NCI-H82 treated with DMSO at 0.1 percent for 48 hours (cell line): ENCODE measurements at regions not wholly inside any gene's neighbourhood (a gene's known extent, or its start where the extent isn't known, plus 50 kb on each side); places are given as distances from the start of the nearest gene placed in this dataset.
"Not testable (repeated sequence)": the region's sequence is repeated elsewhere in the genome, so short reads cannot be mapped to it uniquely, and the experiment has no call there.

Source experiments
- DNase-seq: peaks from one replicate; lab custom pipeline; 2025; ENCODE audit not compliant: unreplicated experiment; lab: John Stamatoyannopoulos, UW

GRCh38 chr6:85983032-85983659, 340.5 kb upstream of the SYNCRIP start:
- DNase-seq: no peak

DNA sequence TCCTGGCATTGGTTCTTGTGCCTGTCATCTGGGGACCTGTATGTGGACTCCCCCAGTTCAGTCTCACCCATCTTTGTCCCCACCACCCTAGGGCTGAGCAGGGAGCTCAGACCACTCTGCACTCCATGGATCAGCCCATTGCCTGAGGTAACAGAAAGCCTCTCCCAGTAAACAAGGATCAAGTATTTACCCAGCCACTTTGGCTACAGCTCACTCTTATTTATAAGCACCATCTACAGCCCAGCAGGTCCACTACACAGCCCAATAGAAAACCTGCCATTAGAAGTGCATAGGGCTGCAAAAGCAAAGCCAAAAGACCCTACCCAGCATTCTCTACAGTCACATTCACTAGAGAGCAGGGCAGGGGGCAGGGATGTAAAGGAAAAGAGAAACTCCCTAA, 335.0 kb upstream of the SYNCRIP start:
- no peak for DNase-seq

DNA sequence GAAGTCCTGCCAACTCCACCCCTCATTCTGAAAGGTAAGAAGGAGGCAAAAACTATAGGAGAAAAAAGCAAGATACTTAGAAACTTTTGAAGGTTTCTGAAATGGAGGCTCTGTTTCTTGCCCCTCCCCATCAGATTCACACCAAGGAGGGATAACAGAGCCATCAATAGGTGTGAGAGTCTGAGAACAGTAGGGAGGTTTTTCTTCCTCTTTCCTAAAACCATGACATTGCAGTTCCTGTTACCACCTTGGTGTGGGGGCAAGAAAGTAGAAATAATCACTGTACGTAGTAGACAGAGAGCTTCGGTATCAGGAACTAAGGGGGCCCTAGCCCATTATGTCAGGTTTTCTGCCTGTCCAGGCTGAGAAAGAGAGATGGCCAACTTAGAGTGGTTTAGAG, 333.3 kb upstream of the SYNCRIP start:
- no peak for DNase-seq

DNA sequence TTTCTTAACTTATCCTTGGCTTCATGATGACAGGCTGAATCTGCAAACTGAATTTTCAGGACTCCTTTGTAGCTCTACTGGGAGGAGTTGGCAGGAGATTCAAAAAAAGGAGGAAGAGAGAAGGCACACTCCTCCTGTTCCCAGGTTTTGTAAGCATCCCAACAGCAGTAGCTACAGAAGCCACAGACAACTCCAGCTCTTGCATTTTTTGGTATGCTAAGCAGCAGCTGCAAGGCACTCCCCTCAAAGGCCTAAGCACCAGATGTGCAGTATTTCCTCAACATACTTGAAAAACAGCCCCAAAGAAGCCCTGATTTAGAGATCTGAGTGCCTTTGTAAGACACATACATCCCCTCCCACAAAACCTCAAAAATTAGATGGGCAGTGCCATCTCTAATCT, 328.6 kb upstream of the SYNCRIP start:
- no peak for DNase-seq

GRCh38 chr6:85966828-85967227, 324.1 kb upstream of the SYNCRIP start:
- no peak for DNase-seq

DNA sequence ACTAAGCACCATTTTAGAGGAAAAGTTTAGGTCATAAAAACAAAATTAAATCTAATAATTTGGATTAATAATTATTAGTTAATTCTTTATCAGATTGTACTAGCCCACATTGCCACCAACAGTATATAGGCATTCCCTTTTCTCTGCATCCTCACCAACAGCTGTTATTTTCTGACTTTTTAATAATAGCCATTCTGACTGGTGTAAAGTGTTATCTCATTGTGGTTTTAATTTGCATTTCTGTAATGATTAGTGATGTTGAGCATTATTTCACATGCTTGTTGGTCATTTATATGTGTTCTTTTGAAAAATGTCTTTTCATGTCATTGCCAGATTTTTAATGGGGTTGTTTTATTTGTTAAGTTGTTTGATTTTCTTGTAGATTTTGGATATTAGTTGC, 319.1 kb upstream of the SYNCRIP start:
- DNase-seq: no peak

DNA sequence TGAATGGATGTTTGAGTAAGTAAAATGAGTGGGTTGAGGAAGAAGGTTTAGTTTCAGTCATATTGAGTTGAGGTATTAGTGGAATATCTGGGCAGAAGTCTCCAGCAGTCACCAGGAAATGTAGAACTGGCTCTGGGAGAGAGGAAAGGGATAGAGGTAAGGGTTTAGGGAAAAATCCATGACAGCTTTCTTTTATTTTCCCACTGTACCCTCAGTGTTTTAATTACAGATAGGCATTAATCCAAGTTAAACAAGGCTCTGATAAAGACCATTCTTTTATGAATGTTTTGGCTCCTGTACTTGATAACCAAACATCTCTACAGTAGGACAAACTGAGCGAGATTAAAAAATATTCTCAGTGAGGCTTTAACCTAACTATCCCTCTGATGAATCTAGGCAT, 318.4 kb upstream of the SYNCRIP start:
- no peak for DNase-seq

DNA sequence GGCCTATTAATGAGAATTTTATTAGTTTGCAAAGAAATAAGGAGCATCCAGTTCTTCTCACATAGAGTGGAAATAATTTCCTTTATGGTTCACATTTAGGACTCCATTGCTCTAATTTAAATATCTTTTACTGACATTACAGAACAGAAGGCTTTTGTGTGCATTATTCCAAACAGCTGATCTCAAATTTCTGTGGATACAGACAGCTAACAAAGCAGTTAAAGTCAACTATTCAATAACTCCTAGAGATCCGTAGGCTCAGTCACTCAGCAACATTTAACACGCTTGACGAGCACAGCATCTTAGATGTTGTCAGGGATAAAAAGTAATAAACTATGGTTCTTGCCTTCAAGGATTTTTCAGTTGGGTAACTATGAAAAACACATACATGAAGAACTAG, 305.8 kb upstream of the SYNCRIP start:
- DNase-seq: no peak

DNA sequence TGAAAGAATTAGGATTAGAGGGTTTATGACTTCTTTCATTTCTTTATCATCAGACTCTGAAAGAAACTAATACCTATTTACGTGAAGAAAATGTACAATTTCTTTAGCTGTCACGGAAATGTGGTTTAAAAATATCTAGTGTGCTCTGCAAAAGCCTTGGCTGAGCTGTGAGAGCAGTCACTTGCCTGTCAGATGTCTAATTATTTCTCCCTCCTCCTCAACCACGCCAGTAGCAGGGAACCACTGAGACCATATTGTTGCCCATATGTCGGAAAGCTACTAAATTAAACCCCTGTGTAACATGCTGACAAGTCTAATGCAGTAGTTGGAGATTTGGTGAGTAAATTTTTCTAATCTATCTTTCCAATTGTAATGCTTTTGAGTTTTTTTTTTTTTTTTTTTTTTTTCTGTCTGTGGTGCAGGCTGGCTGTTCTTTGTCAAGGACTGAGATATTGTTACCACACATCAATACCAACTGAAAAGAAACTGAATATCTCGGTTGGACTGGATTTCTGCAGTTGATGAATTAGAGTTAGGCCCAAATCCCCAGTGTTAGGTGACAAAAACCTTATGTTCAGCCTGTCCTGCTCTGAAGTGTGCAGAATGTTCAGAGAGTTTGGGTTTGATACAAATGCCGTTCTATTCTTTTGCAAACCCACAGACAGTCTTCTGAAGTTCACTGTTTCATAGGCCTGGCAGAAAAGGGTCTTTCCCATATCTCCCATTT, 302.9 kb upstream of the SYNCRIP start:
- peak; percentile 6 for DNase-seq

GRCh38 chr6:85944776-85945175, 302.1 kb upstream of the SYNCRIP start:
- DNase-seq: no peak

- no peak for DNase-seq
Observed at GRCh38 chr6:85942844-85943243, 300.2 kb upstream of the SYNCRIP start.

DNA sequence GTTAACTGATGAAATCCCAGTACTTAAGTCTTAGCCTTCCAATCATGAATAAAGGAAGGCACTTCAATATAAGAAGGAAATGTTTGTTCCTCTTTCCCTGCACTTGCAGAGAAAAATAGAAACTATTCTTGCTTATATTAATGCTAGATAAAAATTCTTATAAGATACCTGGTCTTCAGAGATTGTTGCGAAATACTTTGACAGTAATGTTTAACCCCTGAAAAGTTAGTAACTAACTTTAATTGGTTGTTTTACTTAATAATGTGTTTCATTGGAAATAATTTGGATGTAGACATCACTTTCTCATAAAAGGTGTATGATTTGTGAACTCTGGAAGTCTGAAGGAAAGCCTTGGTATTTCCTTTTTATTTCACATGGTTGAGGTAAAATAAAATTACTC, 294.2 kb upstream of the SYNCRIP start:
- DNase-seq: no peak

- peak; percentile 46 for DNase-seq
Observed at GRCh38 chr6:85923013-85923430, 280.3 kb upstream of the SYNCRIP start.

- no peak for DNase-seq
Observed at GRCh38 chr6:85920782-85921181, 278.1 kb upstream of the SYNCRIP start.

DNA sequence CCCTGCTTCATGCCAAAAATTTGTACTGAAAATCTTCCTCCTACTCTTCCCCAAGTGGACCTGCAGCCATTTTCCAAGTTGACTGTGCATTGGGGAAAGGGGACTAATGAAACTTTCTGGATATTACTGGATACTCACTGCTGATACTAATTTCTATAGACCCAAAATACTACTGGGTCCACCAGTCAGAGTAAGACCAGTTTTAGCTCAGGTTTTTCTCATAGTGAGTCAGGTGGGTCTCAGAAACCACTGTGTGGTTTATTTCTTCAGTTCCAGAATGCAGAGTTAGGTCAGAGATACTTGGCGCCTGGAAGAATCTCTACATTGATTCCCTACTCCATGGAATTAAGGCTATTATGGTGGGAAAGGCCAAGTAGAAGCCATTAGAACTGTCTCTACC, 274.8 kb upstream of the SYNCRIP start:
- DNase-seq: no peak

DNA sequence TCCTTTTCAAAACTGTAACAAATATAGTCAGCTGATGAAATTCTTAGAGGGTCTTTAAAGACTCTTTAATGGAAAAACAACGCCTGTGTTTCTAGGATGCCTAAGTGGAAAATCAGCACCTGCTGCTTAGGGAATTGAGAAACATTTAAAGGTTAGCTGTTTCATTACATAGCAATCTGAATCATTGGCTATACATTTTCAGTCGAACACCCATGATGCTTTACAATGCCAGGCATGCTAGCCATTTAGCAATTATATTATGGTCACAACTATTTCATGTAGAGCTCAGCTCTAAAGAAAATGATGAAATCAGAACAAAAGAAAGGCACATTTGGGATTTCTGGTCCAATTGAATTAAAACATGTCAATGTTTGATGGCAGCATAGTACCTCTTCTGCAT, 270.3 kb upstream of the SYNCRIP start:
- no peak for DNase-seq

DNA sequence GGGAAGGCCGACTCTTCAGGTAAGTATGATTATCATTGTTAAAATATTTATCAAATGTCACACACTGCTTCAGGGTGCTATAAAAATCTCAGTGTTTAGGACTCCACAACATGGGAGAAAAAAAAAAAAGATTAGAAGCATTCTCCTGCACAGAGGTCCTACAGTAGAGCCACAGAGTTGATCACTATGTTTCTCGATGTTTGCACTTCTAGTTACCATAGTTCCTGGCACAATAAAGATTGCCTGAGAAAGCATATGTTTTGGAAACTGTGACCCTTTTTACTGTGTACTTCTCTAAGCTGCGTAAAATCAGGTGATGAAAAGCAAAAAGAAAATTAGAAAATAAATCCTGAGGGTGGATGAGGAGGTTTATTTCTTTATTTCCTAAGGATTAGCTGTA, 269.9 kb upstream of the SYNCRIP start:
- DNase-seq: no peak

GRCh38 chr6:85911067-85911466, 268.4 kb upstream of the SYNCRIP start:
- DNase-seq: no peak

DNA sequence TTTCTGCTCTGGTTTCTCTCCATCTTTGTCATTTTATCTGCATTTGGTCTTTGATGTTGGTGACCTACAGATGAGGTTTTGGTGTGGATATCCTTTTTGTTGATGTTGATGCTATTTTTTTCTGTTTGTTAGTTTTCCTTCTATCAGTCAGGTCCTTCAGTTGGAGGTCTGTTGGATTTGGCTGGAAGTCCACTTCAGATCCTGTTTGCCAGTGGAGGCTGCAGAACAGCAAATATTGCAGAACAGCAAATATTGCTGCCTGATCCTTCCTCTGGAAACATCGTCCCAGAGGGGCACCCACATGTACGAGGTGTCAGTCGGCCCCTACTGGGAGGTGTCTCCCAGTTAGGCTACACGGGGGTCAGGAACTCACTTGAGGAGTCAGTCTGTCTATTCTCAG, 265.4 kb upstream of the SYNCRIP start:
- DNase-seq: not testable (repeated sequence)

DNA sequence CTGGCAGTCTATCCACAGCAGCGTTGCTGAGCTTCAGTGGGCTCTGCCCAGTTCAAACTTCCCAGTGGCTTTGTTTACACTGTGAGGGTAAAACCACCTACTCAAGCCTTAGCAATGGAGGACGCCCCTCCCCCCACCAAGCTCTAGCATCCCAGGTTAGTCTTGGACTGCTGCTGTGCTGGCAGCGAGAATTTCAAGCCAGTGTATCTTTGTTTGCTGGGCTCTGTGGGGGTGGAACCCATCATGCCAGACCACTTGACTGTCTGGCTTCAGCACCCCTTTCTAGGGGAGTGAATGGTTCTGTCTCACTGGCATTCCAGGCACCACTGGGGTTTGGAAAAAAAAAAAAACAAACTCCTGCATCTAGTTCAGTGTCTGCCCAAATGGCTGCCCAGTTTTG, 249.7 kb upstream of the SYNCRIP start:
- no peak for DNase-seq

DNA sequence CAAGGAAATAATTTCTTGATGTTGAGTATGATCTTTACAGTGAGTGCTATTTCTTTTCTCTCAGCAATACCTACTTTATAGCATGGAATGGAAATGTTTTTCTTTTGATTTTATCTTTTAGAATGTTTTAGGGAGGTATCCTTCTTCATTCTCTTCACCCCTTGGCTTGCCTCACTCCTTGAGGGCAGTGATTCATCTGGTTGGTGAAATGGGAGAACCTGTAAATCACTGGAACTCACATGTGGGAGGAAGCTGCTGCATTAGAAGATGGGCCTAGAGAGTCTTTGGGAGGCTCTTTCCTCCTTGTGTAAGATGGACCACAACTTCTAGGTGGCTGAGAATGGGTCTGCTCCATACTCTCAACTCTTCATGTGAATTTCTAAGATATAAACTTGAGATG, 244.8 kb upstream of the SYNCRIP start:
- DNase-seq: no peak

- DNase-seq: no peak
Observed at GRCh38 chr6:85868685-85869084, 226.0 kb upstream of the SYNCRIP start.

DNA sequence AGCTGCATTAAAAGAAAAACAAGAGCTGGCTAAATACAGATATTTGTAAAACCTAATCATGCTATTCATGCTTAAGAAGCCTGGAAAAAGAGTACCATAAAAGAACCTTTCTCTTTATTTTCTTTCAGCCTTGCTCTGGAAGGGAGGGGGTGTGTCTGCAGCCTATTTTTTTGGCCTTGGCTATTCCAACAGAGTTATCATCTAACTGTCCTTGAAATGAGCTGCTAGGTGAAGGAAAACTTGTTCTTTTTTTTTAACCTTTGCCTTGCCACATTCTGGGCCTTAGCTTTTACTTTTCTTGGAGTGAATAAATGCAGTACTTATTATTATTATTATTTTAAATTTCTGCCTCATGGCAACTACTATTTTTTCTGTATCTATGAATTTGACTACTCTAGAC, 224.9 kb upstream of the SYNCRIP start:
- DNase-seq: no peak
